Neural crest cell (in vitro differentiated cells): ENCODE measurements at regions not wholly inside any gene's neighbourhood (a gene's known extent, or its start where the extent isn't known, plus 50 kb on each side); places are given as distances from the start of the nearest gene placed in this dataset.

Experiments
- DNase-seq: peaks from one replicate; pipeline ENCODE4 v3.0.0; 2021; ENCODE audit warnings: low read depth, mixed read lengths, low spot score
- H3K27ac Mint-ChIP-seq: one replicate; pipeline ENCODE4 v1.8.0; 2021; ENCODE audit warnings: mild to moderate bottlenecking, mixed read lengths; ENCODE audit not compliant: unreplicated experiment
- H3K27me3 Mint-ChIP-seq: 2 replicates; pipeline ENCODE4 v1.8.0; 2021; ENCODE audit warnings: low read depth, mild to moderate bottlenecking, mixed read lengths
- H3K36me3 Mint-ChIP-seq: 2 replicates; pipeline ENCODE4 v1.8.0; 2021; ENCODE audit warnings: low read depth, mild to moderate bottlenecking, mixed read lengths
- H3K4me1 Mint-ChIP-seq: 2 replicates; pipeline ENCODE4 v1.8.0; 2021; ENCODE audit warnings: mixed read lengths
- H3K4me3 Mint-ChIP-seq: one replicate; pipeline ENCODE4 v1.8.0; 2021; ENCODE audit warnings: mild to moderate bottlenecking, mixed read lengths
- H3K9me3 Mint-ChIP-seq: 2 replicates; pipeline ENCODE4 v1.8.0; 2021; ENCODE audit warnings: mixed read lengths
- CTCF ChIP-seq: fragments of 200-600 bp; sonication (generic); conservative IDR thresholded peaks from 2 replicates; pipeline ENCODE4 v1.5.0; 2021; ENCODE audit warnings: antibody characterized with exemption, mild to moderate bottlenecking

GRCh38 chr1:78359666-78360065, 131.1 kb upstream of the PTGFR start:
- H3K27ac Mint-ChIP-seq, result no peak overlapping the region
- peaks cover 21% of the 10 kb centered on the region for H3K27me3 Mint-ChIP-seq
- H3K4me1 Mint-ChIP-seq, result no peaks in the 10 kb centered on the region
- TF ChIP-seq CTCF, result no peak
- H3K36me3 Mint-ChIP-seq, result no peaks in the 10 kb centered on the region
- no peak overlapping the region for H3K4me3 Mint-ChIP-seq
- no peak for DNase-seq
- H3K9me3 Mint-ChIP-seq, result no peaks in the 10 kb centered on the region

- no peaks in the 10 kb centered on the region for H3K36me3 Mint-ChIP-seq
- H3K9me3 Mint-ChIP-seq, result no peaks in the 10 kb centered on the region
- H3K4me3 Mint-ChIP-seq, result no peak overlapping the region
- H3K4me1 Mint-ChIP-seq, result no peaks in the 10 kb centered on the region
- TF ChIP-seq CTCF, result no peak
- no peak overlapping the region for H3K27ac Mint-ChIP-seq
- H3K27me3 Mint-ChIP-seq, result peaks cover 14% of the 10 kb centered on the region
- DNase-seq, result no peak
Observed at GRCh38 chr1:78360584-78360983, 130.2 kb upstream of the PTGFR start.

GRCh38 chr1:78367700-78368099, 123.1 kb upstream of the PTGFR start:
- H3K4me1 Mint-ChIP-seq, result no peaks in the 10 kb centered on the region
- no peak for DNase-seq
- TF ChIP-seq CTCF, result no peak
- H3K9me3 Mint-ChIP-seq, result no peaks in the 10 kb centered on the region
- H3K27ac Mint-ChIP-seq, result no peak overlapping the region
- H3K36me3 Mint-ChIP-seq, result no peaks in the 10 kb centered on the region
- no peaks in the 10 kb centered on the region for H3K27me3 Mint-ChIP-seq
- no peak overlapping the region for H3K4me3 Mint-ChIP-seq

- H3K4me3 Mint-ChIP-seq, result no peak overlapping the region
- DNase-seq, result no peak
- TF ChIP-seq CTCF, result no peak
Observed at GRCh38 chr1:78369546-78369945, 121.2 kb upstream of the PTGFR start.

GRCh38 chr1:78370356-78370755, 120.4 kb upstream of the PTGFR start:
- Mint-ChIP-seq H3K4me1 (no peaks in the 10 kb centered on the region), H3K27ac (no peak overlapping the region), H3K9me3 (no peaks in the 10 kb centered on the region), H3K36me3 (no peaks in the 10 kb centered on the region), H3K4me3 (no peak overlapping the region), H3K27me3 (peaks cover 2% of the 10 kb centered on the region)
- no peak for TF ChIP-seq CTCF
- no peak for DNase-seq

More at GRCh38 chr1:78369546-78369945, 121.2 kb upstream of the PTGFR start:
- Mint-ChIP-seq H3K27ac (no peak overlapping the region), H3K36me3 (no peaks in the 10 kb centered on the region), H3K4me1 (no peaks in the 10 kb centered on the region), H3K27me3 (peaks cover 1% of the 10 kb centered on the region), H3K9me3 (no peaks in the 10 kb centered on the region)
